ENCODE measurements at regions not wholly inside any gene's neighbourhood (a gene's known extent, or its start where the extent isn't known, plus 50 kb on each side); places are given as distances from the start of the nearest gene placed in this dataset.

DNA sequence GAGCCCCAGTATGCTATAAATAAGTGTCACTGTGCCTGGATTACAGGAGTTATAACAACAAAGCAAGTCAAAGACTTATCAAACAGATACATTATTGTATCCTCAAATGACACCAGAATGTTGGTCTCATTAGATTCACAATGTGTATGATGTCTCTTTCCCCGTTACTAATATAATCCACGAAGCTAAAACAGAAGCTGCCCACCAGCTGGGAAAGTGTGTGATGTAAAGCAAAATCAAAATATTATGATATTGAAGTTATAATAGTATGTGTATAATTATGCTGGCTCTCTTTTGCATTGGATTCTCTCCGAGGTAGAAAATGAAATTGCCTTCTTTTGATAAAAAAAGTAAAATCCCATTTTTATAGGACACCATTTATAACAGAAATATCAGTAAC is 127.3 kb upstream of the MAN2A1 start:
- POLR2A ChIA-PET (ENCODE audit: unreplicated experiment) = no interaction called here
- TF ChIP-seq EZH2 (IDR thresholded peaks at IDR 0.05; ENCODE audit: low read length, unreplicated experiment) (no peak), EZH2phosphoT487 (IDR thresholded peaks at IDR 0.05; ENCODE audit: borderline replicate concordance, low read length) (no peak)
- TF ChIP-seq, protein P1, sequence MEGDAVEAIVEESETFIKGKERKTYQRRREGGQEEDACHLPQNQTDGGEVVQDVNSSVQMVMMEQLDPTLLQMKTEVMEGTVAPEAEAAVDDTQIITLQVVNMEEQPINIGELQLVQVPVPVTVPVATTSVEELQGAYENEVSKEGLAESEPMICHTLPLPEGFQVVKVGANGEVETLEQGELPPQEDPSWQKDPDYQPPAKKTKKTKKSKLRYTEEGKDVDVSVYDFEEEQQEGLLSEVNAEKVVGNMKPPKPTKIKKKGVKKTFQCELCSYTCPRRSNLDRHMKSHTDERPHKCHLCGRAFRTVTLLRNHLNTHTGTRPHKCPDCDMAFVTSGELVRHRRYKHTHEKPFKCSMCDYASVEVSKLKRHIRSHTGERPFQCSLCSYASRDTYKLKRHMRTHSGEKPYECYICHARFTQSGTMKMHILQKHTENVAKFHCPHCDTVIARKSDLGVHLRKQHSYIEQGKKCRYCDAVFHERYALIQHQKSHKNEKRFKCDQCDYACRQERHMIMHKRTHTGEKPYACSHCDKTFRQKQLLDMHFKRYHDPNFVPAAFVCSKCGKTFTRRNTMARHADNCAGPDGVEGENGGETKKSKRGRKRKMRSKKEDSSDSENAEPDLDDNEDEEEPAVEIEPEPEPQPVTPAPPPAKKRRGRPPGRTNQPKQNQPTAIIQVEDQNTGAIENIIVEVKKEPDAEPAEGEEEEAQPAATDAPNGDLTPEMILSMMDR (conservative IDR thresholded peaks at IDR 0.05; ENCODE audit: low read depth, low read length) = no peak
- no peak overlapping the region for H3K9ac ChIP-seq (ENCODE audit: low read length)
- no peak overlapping the region for H3K4me2 ChIP-seq (ENCODE audit: low read length)
- H3K79me2 ChIP-seq (ENCODE audit: low read length) = no peaks in the 10 kb centered on the region
- H4K20me1 ChIP-seq (ENCODE audit: low read length) = no peaks in the 10 kb centered on the region
- DNase-seq = no peak
- H3K9me2 ChIP-seq (replicated peaks; ENCODE audit: low read length) = no peaks in the 10 kb centered on the region
- no peaks in the 10 kb centered on the region for H3K27me3 ChIP-seq (ENCODE audit: low read length)
- no peak overlapping the region for H3K27ac ChIP-seq (ENCODE audit: low read length)
- no peak overlapping the region for H2AFZ ChIP-seq (ENCODE audit: low read length)
- H3K4me1 ChIP-seq (ENCODE audit: insufficient read depth, low read length) = no peaks in the 10 kb centered on the region
- H3F3A ChIP-seq (ENCODE audit: low read length, unreplicated experiment) = no peaks in the 10 kb centered on the region
- CTCF ChIA-PET = no interaction called here
- no peaks in the 10 kb centered on the region for H3K9me3 ChIP-seq (ENCODE audit: low read length)
- intact Hi-C loops (cut with micrococcal nuclease) = no loop called here
- no TSS peak for BruUV-seq (replicated peaks)
- H3K4me3 ChIP-seq (ENCODE audit: low read length) = no peak overlapping the region
- ATAC-seq = no peak
- no peaks in the 10 kb centered on the region for H3K36me3 ChIP-seq (ENCODE audit: low read depth, low read length)

DNA sequence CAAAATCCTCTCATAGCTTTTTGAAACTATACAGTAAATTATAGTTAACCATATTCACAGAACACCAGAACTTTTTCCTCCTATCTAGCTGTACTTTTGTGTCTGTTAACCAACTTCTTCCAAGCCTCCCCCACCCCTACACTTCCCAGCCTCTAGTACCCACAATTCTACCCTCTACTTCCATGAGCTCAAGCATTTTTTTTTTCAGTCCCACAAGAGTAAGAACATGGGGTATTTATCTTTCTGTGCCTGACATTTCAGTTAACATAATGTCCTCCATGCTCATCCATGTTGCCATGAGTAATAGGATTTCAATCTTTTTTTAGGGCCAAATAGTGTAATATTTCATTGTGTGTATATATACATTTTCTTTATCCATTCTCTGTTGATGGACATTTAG is 128.3 kb upstream of the MAN2A1 start:
- Histone ChIP-seq H3K9me3 (ENCODE audit: low read length) (no peaks in the 10 kb centered on the region), H3K27me3 (ENCODE audit: low read length) (no peaks in the 10 kb centered on the region), H3K79me2 (ENCODE audit: low read length) (no peaks in the 10 kb centered on the region), H3K27ac (ENCODE audit: low read length) (no peak overlapping the region), H3K9ac (ENCODE audit: low read length) (no peak overlapping the region), H3K4me2 (ENCODE audit: low read length) (no peak overlapping the region), H3K4me1 (ENCODE audit: insufficient read depth, low read length) (no peaks in the 10 kb centered on the region), H3F3A (ENCODE audit: low read length, unreplicated experiment) (no peaks in the 10 kb centered on the region), H3K4me3 (ENCODE audit: low read length) (no peak overlapping the region), H3K9me2 (replicated peaks; ENCODE audit: low read length) (no peaks in the 10 kb centered on the region), H2AFZ (ENCODE audit: low read length) (no peak overlapping the region), H4K20me1 (ENCODE audit: low read length) (no peaks in the 10 kb centered on the region), H3K36me3 (ENCODE audit: low read depth, low read length) (no peaks in the 10 kb centered on the region)
- DNase-seq (no peak), ATAC-seq (no peak)
- ChIA-PET POLR2A (ENCODE audit: unreplicated experiment) (no interaction called here), CTCF (no interaction called here)
- BruUV-seq (replicated peaks) = no TSS peak
- intact Hi-C loops (cut with micrococcal nuclease) = no loop called here
- no peak for TF ChIP-seq EZH2 (IDR thresholded peaks at IDR 0.05; ENCODE audit: low read length, unreplicated experiment)
- TF ChIP-seq EZH2phosphoT487 (IDR thresholded peaks at IDR 0.05; ENCODE audit: borderline replicate concordance, low read length) = no peak
- TF ChIP-seq, protein P1 (conservative IDR thresholded peaks at IDR 0.05; ENCODE audit: low read depth, low read length) = no peak

DNA sequence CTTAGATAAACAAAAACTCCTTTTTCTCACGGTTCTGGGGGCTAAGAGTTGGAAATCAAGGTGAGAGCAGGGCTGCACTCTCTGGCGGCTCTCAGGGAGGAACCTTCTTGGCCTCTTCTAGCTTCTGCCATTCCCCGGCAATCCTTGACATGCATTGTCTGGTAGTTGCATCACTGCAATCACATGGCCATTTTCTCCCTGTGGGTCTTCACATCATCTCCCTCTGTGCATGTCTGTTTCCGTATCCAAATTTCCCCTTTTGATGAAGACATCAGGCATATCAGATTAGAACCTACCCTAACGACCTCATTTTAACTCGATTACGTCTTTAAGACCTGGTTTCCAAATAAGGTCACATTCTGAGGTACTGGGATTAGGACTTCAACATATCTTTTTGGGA is 129.2 kb upstream of the MAN2A1 start:
- intact Hi-C loops (cut with micrococcal nuclease) = no loop called here
- Histone ChIP-seq H3K36me3 (ENCODE audit: low read depth, low read length) (no peaks in the 10 kb centered on the region), H3K4me2 (ENCODE audit: low read length) (no peak overlapping the region), H3K9me2 (replicated peaks; ENCODE audit: low read length) (no peaks in the 10 kb centered on the region), H3K79me2 (ENCODE audit: low read length) (no peaks in the 10 kb centered on the region), H3K27me3 (ENCODE audit: low read length) (no peaks in the 10 kb centered on the region), H4K20me1 (ENCODE audit: low read length) (no peaks in the 10 kb centered on the region), H3K4me3 (ENCODE audit: low read length) (no peak overlapping the region), H3K4me1 (ENCODE audit: insufficient read depth, low read length) (no peaks in the 10 kb centered on the region), H3F3A (ENCODE audit: low read length, unreplicated experiment) (no peaks in the 10 kb centered on the region), H3K27ac (ENCODE audit: low read length) (no peak overlapping the region), H3K9me3 (ENCODE audit: low read length) (no peaks in the 10 kb centered on the region), H2AFZ (ENCODE audit: low read length) (no peak overlapping the region), H3K9ac (ENCODE audit: low read length) (no peak overlapping the region)
- ChIA-PET POLR2A (ENCODE audit: unreplicated experiment) (no interaction called here), CTCF (no interaction called here)
- ATAC-seq = no peak
- DNase-seq = no peak
- no TSS peak for BruUV-seq (replicated peaks)
- TF ChIP-seq EZH2 (IDR thresholded peaks at IDR 0.05; ENCODE audit: low read length, unreplicated experiment) (no peak), EZH2phosphoT487 (IDR thresholded peaks at IDR 0.05; ENCODE audit: borderline replicate concordance, low read length) (no peak)
- TF ChIP-seq, protein P1 (conservative IDR thresholded peaks at IDR 0.05; ENCODE audit: low read depth, low read length) = no peak

Data from PC-3 (cell line).